Neutrophil (primary cell): ENCODE measurements at regions not wholly inside any gene's neighbourhood (a gene's known extent, or its start where the extent isn't known, plus 50 kb on each side); places are given as distances from the start of the nearest gene placed in this dataset.
"Not testable (repeated sequence)": the region's sequence is repeated elsewhere in the genome, so short reads cannot be mapped to it uniquely, and the experiment has no call there.

Experiments used
- H3K27ac ChIP-seq: fragments of 200-600 bp; sonication (generic); 2 replicates; pipeline ENCODE4 v1.5.1; 2016; ENCODE audit warnings: mild to moderate bottlenecking, moderate library complexity
- H3K27me3 ChIP-seq: fragments of 200-600 bp; sonication (generic); 2 replicates; pipeline ENCODE4 v1.6.0; 2016; ENCODE audit warnings: mild to moderate bottlenecking
- H3K36me3 ChIP-seq: fragments of 200-600 bp; sonication (generic); 2 replicates; pipeline ENCODE4 v1.5.1; 2017
- H3K4me1 ChIP-seq, 2 experiments: fragments of 200-600 bp in 1 of 2; sonication (generic) in 1 of 2; 1 replicate in 1 of 2; 2 replicates in 1 of 2; pipeline versions ENCODE4 v1.5.1 to v1.6.1; 2013 to 2016; ENCODE audit warnings: low read depth in 1 of 2, low read length in 1 of 2, mild to moderate bottlenecking in 1 of 2, moderate library complexity in 1 of 2; ENCODE audit not compliant: control insufficient read depth in 1 of 2, insufficient read depth in 1 of 2
- H3K4me3 ChIP-seq, 2 experiments: fragments of 200-600 bp in 1 of 2; sonication (generic) in 1 of 2; 1 replicate in 1 of 2; 2 replicates in 1 of 2; pipeline ENCODE4 v1.5.1; 2013 to 2016; ENCODE audit warnings: low read depth in 1 of 2, low read length in 1 of 2, mild to moderate bottlenecking in 1 of 2, moderate library complexity in 1 of 2
- H3K9me3 ChIP-seq: fragments of 200-600 bp; sonication (generic); 2 replicates; pipeline ENCODE4 v1.5.1; 2016
- TF ChIP-seq, protein P1 (sequence below): fragments of 200-600 bp; sonication (generic); IDR thresholded peaks from 2 replicates; pipeline ENCODE4 v1.5.1; 2016; ENCODE audit warnings: antibody characterized with exemption

DNA sequence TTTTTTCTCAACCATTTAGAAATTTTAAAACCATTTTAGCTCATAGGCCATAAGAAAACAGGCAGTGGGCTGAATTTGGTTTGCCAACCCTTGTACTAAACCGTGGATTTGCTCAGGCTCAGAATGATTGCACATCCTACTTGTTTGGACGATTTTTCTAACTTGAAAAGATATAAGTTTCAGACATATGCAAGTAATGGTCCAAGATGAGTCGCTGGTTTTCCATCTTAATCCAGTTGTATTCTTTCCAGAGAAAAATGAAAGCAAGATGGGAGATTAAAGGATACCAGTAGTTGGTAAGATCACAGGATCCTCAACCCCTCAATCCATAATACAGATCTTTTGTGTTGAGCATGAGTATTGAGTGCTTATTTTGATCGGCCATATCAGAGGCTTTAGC is 250.9 kb downstream of the TINAG start:
- Histone ChIP-seq H3K9me3 (no peaks in the 10 kb centered on the region), H3K27me3 (no peaks in the 10 kb centered on the region), H3K27ac (no peak overlapping the region), H3K4me1 (no peaks in the 10 kb centered on the region), H3K4me3 (no peak overlapping the region), H3K36me3 (no peaks in the 10 kb centered on the region)
- TF ChIP-seq, protein P1, sequence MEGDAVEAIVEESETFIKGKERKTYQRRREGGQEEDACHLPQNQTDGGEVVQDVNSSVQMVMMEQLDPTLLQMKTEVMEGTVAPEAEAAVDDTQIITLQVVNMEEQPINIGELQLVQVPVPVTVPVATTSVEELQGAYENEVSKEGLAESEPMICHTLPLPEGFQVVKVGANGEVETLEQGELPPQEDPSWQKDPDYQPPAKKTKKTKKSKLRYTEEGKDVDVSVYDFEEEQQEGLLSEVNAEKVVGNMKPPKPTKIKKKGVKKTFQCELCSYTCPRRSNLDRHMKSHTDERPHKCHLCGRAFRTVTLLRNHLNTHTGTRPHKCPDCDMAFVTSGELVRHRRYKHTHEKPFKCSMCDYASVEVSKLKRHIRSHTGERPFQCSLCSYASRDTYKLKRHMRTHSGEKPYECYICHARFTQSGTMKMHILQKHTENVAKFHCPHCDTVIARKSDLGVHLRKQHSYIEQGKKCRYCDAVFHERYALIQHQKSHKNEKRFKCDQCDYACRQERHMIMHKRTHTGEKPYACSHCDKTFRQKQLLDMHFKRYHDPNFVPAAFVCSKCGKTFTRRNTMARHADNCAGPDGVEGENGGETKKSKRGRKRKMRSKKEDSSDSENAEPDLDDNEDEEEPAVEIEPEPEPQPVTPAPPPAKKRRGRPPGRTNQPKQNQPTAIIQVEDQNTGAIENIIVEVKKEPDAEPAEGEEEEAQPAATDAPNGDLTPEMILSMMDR = no peak

DNA sequence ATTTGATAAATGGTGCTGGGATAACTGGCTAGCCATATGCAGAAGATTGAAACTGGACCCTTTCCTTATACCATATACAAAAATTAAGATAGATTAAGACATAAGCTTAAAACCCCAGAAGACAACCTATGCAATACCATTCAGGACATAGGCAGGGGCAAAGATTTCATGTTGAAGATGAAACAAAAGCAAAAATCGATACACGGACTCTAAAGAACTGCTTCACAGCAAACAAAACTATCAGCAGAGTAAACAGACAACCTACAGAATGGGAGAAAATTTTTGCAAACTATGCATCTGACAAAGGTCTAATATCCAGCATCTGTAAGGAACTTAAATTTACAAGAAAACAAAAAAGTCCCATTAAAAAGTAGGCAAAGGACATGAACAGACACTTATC is 255.9 kb downstream of the TINAG start:
- H3K27ac ChIP-seq, H3K36me3 ChIP-seq: not testable (repeated sequence)

DNA sequence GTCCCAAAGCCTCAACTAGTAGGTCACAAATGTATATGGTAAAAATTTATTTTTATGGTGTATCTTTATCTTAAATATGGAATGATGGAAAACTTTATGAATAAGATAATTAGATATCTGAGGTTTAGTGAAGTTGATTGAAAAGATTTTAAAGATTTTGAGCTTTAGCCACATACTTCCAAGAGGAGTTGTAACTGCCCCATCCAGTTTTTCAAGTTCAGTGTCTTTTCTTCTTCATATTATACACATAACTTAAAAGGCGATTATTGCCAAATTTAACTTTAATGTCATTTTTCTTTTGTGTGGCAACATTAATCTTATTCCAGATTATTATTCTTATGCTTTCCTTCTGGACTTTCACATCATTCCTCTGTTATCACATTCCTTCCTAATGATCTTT is 266.4 kb downstream of the TINAG start:
- H3K4me1 ChIP-seq = no peaks in the 10 kb centered on the region
- no peak overlapping the region for H3K4me3 ChIP-seq
- TF ChIP-seq, protein P1 = no peak
- no peaks in the 10 kb centered on the region for H3K27me3 ChIP-seq
- H3K36me3 ChIP-seq = no peaks in the 10 kb centered on the region
- no peak overlapping the region for H3K27ac ChIP-seq
- no peaks in the 10 kb centered on the region for H3K9me3 ChIP-seq

More for the DNA sequence above, 255.9 kb downstream of the TINAG start:
- H3K27me3 ChIP-seq, H3K4me3 ChIP-seq, H3K4me1 ChIP-seq, H3K9me3 ChIP-seq: not testable (repeated sequence)

DNA sequence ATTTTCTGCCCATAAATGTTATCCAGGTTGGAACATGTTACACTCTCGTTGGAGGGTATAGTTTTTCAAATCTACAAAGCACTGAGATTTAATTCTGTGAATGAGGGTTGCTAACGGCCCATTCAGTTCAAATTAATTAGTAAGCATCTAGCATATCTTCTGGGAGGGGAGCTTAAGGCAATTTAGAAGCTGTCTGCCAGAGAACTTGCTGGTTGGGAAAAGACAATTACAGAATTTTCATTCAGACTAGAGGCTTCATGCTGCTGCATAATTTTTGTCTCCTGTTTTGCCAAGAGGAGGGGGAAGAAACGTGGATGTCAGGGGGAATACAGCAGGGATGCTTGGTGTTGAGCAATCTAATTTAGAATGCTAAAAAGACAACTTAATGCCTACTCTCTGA is 268.3 kb upstream of the FAM83B start:
- Histone ChIP-seq H3K4me3 (no peak overlapping the region), H3K4me1 (no peaks in the 10 kb centered on the region), H3K36me3 (no peaks in the 10 kb centered on the region), H3K27ac (no peak overlapping the region), H3K9me3 (no peaks in the 10 kb centered on the region), H3K27me3 (no peaks in the 10 kb centered on the region)
- TF ChIP-seq, protein P1 = no peak

DNA sequence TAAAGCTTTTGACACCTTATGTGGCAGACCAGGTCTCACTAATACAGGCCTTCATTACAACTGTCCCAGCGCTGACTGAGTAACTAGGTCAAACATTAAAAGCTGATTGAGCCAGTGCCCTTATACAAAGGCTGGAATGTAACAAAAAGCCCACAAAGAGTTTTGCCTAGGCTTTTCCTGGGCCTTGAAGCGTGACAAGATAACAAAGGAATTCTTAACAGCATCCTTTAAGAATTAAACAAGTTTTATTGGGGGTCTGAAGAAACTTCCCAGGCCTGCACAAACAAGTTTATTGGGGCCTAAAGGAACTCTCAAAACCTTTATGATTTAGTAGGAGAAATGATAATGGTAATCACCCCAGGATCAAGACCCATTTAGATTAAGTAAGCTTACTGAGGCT is 267.6 kb upstream of the FAM83B start:
- Histone ChIP-seq H3K27ac (no peak overlapping the region), H3K36me3 (no peaks in the 10 kb centered on the region), H3K9me3 (no peaks in the 10 kb centered on the region), H3K27me3 (no peaks in the 10 kb centered on the region), H3K4me3 (no peak overlapping the region), H3K4me1 (no peaks in the 10 kb centered on the region)
- TF ChIP-seq, protein P1 = no peak

DNA sequence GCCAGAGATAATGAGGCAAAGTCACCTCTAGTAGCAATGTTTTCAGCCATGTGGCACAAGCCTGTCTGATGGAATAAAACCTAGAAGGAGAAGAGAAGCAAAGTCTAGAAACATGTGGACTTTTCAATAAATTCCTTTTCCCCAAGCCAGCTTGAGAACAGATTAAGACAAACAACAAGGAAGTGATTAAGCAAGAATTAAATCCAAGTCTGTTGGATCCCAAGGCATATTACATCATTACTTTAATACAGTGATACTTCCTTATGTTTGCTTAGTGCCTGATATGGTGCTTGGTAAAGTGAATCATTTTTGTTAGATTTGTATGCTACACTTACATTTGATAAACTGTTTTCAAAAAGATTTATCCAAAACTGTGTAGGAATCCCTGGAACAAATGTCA is 260.3 kb upstream of the FAM83B start:
- TF ChIP-seq, protein P1 = no peak
- no peaks in the 10 kb centered on the region for H3K36me3 ChIP-seq
- no peak overlapping the region for H3K27ac ChIP-seq
- no peaks in the 10 kb centered on the region for H3K4me1 ChIP-seq
- no peaks in the 10 kb centered on the region for H3K27me3 ChIP-seq
- H3K4me3 ChIP-seq = no peak overlapping the region
- peaks cover 6% of the 10 kb centered on the region for H3K9me3 ChIP-seq
